NOMO-1 (cell line): ENCODE measurements at regions not wholly inside any gene's neighbourhood (a gene's known extent, or its start where the extent isn't known, plus 50 kb on each side); places are given as distances from the start of the nearest gene placed in this dataset.
"Not testable (repeated sequence)": the region's sequence is repeated elsewhere in the genome, so short reads cannot be mapped to it uniquely, and the experiment has no call there.

Experiments used
- DNase-seq, 2 experiments: peaks; one replicate each; lab custom pipeline; 2025; ENCODE audit not compliant: unreplicated experiment in 2 of 2; lab: John Stamatoyannopoulos, UW

DNA sequence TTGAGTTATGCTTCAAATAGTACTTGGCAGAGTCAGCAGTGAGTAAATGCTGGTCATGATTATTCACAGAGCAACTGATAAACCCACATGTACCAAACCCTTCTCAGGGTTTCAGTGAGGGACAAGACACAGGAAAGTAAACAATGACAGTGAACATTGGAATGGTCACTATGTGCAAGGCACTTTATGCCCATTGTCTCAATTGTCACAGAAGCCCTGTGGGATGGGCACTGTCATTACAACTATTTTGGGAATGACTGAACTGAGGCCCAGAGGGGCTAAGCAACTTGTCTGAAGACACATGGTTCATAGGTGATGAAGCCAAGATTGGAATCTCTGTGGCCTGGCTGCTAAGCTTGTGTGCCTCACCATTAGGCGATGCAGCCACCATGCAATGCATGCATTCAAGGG, 238.5 kb downstream of the RBM19 start:
- DNase-seq, result no peak

DNA sequence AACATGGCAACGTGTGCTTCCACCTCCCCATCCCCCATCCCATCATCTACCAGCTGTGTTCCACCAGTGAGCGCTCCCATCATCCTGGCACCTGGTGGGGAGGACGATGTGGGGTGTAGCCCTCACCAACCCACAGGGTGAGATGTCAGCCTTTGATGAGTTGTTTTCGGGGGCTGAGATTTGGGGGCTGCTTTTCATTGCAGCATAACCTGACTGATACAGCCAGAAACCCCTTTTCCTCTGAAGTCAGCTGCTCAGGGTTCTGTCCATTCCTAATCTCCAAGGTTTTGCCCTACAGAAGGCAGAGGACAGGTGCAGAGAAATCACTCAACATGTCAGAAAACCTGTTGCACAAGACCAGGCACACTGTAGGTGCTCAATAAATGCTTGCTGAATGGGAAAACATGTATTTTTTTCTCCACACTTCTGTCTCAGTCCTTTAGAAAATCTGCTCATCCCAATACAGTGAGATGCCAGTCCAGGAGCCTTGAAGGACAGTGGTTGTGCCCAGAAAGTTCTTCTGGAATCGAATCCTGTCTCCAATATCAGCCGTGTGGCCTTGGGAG, 239.8 kb downstream of the RBM19 start:
- no peak for DNase-seq

- no peak for DNase-seq
Measured at GRCh38 chr12:113725557-113725876, 240.6 kb downstream of the RBM19 start.

- no peak for DNase-seq
Measured at GRCh38 chr12:113724794-113725556, 241.2 kb downstream of the RBM19 start.

DNA sequence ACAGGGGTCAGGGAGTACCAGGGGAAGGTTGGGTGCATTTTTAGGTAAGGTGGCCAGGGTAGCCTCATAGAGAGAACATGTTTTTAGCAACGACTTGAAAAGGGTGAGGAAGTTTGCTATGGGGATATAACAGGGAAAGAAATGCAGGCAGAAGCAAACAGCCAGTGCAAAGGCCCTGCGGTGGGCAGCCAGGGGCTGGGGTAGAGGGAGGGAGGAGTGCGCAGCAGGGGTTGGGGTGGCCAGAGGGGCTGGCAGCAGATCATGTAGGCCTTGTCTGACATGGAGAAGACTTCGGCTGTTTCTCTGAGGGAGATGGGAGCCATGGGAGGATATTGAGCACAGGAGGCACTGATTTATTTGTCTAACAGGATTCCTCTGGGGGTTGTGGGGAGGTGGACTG, 242.5 kb downstream of the RBM19 start:
- DNase-seq, result no peak

- DNase-seq, result no peak
Measured at GRCh38 chr12:113722747-113723146, 243.4 kb downstream of the RBM19 start.

GRCh38 chr12:113720629-113721028, 245.5 kb downstream of the RBM19 start:
- DNase-seq, result no peak

- no peak for DNase-seq
Measured at GRCh38 chr12:113719911-113720591, 246.1 kb downstream of the RBM19 start.

DNA sequence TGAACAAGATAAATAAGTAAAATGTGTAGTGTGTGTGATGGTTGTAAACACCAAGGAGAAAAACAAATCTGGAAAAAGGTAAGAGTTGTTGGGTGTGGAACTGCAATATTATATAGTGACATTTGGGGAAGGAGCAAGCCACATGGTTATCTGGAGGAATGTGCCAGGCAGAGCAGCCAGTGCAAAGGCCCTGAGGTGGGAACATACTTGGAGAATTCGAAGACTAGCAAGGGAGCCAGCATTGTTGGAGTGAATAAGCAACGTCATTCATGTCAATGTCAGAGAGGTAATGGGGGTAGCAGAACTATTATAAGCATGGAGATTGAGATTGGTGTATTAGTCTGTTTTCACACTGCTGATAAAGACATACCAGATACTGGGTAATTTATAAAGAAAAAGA, 241.5 kb upstream of the LHX5 start:
- DNase-seq, result no peak

DNA sequence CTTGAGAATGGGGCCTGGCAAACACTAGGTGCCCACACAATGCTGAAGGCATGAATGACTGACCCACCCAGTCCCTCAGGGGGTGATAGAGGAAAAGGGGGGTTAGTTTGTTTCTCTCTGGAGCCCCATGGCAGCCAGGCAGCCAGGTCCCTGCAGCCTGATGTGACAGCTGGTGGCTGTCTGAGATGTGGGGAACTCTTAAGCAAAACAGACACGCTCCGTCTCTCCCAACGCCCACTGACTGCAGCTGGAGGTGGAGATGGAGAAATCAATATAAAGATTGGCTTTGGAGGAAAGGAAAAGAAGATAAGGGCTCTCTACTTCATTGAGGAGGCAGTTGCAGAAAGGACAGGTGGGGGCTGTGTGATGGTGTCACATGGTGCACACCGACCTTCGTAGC, 240.8 kb upstream of the LHX5 start:
- DNase-seq, result no peak

DNA sequence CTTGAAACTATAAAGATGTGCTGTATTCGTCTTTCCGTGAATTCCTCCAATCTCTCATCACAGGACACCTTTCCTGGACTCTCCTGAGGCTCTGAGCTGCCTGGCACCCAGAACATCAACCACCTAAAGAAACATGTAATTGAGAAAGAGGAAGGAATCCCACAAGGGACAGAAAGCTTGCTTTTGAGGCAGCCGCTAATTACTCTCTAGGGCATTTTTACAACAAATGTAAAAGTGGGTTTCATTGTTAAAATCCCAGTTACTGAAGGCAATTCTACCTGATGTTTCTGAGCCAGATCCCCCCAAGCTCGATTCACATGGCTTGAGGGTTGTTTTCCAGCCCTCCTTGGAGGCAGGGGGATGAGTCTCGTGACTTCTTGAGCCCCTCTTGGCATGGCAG, 238.5 kb upstream of the LHX5 start:
- no peak for DNase-seq

GRCh38 chr12:113709456-113709855, 237.8 kb upstream of the LHX5 start:
- DNase-seq, result no peak

DNA sequence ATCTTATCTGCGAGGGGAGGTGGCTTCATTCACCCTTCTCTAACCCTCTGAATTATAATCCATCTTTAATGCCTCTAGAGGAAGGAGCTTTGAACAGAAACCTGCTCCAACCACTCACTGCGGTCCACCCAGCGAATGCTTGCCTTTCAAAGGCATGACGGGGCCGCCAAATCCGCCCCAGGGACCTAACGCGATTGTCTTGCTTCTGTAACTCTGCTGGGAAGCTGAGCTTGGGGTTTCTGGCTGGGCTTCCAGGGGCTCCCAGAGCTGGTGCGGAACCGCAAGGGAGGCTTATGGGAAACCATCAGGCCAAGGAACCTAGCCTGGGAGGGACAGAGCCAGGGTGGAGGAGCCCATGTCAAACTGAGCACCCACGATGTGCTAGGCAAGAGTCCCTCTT, 231.2 kb upstream of the LHX5 start:
- no peak for DNase-seq

GRCh38 chr12:113702276-113702675, 230.6 kb upstream of the LHX5 start:
- no peak for DNase-seq

GRCh38 chr12:113700943-113701342, 229.3 kb upstream of the LHX5 start:
- no peak for DNase-seq

DNA sequence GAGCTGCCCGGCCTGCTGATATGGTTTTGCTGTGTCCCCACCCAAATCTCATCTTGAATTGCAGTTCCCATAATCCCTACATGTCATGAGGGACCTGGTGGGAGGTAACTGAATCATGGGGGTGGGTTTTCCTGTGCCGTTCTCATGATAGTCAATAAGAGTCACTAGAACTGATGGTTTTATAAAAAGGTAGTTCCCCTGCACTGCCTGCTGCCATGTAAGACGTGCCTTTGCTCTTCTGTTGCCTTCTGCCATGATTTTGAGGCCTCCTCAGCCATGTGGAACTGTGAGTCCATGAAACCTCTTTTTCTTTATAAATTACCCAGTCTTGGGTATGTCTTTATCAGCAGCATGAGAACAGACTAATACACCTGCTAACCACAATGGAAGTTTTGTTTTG, 228.3 kb upstream of the LHX5 start:
- not testable (repeated sequence) for DNase-seq

DNA sequence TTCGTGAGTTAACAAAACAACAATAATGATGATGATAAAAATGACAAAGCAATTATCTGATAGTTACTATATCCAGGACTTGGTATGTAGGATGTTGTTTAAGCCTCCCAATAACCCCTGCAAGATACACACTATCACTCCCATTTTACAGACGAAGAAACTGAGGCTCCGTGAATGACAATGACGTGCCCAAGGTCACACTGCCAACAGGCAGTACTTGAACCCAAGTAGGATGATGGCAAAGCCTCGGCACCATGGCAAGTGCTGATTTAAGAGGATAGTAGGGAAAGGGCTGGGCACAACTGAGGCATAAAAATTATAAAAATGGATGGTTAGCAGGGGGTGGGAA, 226.8 kb upstream of the LHX5 start:
- no peak for DNase-seq

DNA sequence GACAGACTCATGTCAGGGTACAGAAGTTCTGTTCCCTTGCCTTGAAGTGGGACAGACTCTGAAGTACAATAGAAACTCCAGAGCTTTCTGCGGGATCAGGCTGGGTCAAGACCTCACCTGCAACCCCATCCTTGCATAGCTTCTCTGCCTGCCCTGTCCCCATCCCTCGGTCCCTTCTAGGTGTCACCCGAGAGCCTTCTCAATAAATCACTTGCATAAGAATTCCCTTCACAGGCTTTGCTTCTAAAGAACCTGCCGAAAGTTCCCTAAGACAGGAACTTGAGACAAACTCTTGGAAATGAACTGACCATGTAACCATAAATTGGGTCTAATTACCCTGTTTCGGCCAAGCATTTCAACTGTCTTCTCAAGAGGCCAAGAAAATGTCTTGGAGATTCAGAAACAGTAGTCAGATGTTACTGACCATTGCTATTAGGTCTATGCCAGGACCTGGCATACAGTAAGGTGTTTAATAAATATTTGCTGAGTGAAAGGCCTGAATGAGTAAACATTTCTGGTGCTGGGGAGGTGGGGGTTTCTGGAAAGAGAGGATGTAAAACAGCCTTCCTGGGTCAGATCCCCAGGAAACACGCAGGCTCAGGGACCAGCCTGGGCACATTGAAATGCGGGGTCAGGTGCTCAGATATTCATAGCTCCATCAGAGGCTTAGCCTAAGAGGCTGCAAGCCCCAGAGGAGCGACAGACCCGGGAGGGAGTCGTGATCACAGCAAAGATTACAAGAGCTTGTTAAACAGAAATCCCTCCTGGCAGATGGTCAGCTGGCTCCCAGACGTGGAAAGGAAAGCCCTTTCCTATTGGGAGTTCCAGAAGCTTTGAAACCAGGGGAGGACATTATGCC, 226.2 kb upstream of the LHX5 start:
- no peak for DNase-seq

- no peak for DNase-seq
Measured at GRCh38 chr12:113697104-113697503, 225.4 kb upstream of the LHX5 start.

GRCh38 chr12:113693693-113694092, 222.0 kb upstream of the LHX5 start:
- DNase-seq, result no peak

DNA sequence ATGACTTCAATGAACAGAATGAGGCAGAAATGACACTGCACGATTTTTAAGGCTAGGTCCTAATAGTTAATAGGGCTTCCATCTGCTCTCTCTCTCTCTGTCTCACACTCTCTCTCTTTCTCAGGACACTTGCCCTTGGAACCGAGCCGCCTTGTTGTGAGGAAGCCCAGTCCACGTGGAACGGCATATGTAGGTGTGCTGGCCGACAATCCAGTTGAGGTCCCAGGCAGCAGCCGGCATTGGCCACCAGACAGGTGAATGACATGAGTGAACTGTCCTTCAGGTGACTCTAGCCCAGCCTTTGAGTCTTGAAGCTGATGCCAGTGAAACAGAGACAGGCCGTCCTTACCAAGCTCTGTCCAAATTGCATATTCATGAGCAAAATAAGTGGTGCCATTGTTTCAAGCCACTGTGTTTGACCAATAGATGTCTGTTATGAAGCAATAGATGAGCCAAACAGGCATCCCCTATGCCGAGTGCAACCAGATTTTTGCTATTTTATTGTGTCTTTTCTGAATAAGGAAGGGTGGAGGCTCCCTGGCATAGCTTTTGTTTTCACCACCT, 217.5 kb upstream of the LHX5 start:
- no peak for DNase-seq
